ENCODE measurements at regions not wholly inside any gene's neighbourhood (a gene's known extent, or its start where the extent isn't known, plus 50 kb on each side); places are given as distances from the start of the nearest gene placed in this dataset.

GRCh38 chr4:18734405-18734804 lies 712.9 kb upstream of the LCORL start:
- no peak for DNase-seq
- H3K4me3 ChIP-seq, result no peak overlapping the region
- peaks cover 0 to 38% (median 26%) of the 10 kb centered on the region in 4 donors for H3K4me1 ChIP-seq
- intact Hi-C loops (cut with DNase I), result no loop called here
- no peak for TF ChIP-seq POLR2A (IDR thresholded peaks at IDR 0.05)
- no peak for TF ChIP-seq POLR2AphosphoS5 (IDR thresholded peaks at IDR 0.05)
- no peak for TF ChIP-seq EP300 (IDR thresholded peaks at IDR 0.05)
- no peak for TF ChIP-seq CTCF (IDR thresholded peaks at IDR 0.05)
- no peaks in the 10 kb centered on the region for H3K27me3 ChIP-seq
- 67 to 73% methylated on average over 2 of the region's 2 CpGs for whole genome bisulfite sequencing, 2 donors
- no peaks in the 10 kb centered on the region for H3K9me3 ChIP-seq
- no peaks in the 10 kb centered on the region for H3K36me3 ChIP-seq
- H3K27ac ChIP-seq, result no peak overlapping the region

- TF ChIP-seq CTCF (IDR thresholded peaks at IDR 0.05) (no peak), POLR2A (IDR thresholded peaks at IDR 0.05) (no peak), POLR2AphosphoS5 (IDR thresholded peaks at IDR 0.05) (no peak), EP300 (IDR thresholded peaks at IDR 0.05) (no peak)
- WGBS, 2 donors, result 25 to 53% methylated on average over 2 of the region's 2 CpGs
Measured at GRCh38 chr4:18733961-18734360, 712.4 kb upstream of the LCORL start.

GRCh38 chr4:18722748-18723191 lies 701.2 kb upstream of the LCORL start:
- intact Hi-C loops (cut with DNase I), result no loop called here
- Histone ChIP-seq H3K27me3 (no peaks in the 10 kb centered on the region), H3K4me3 (no peak overlapping the region), H3K9me3 (peaks cover 0 to 4% (median 0%) of the 10 kb centered on the region in 4 donors), H3K4me1 (peaks cover 0 to 20% (median 2%) of the 10 kb centered on the region in 4 donors), H3K27ac (peak overlapping the region in 3 of 4 donors; percentile 40 to 69 (median 65)), H3K36me3 (no peaks in the 10 kb centered on the region)
- TF ChIP-seq POLR2AphosphoS5 (IDR thresholded peaks at IDR 0.05) (peak; percentile 84 to 96 (median 93)), POLR2A (IDR thresholded peaks at IDR 0.05) (no peak), CTCF (IDR thresholded peaks at IDR 0.05) (no peak), EP300 (IDR thresholded peaks at IDR 0.05) (peak in 3 of 4 donors; percentile 79 to 84 (median 82))
- WGBS, 2 donors, result 9 to 22% methylated on average over 1 of the region's 1 CpG
- peak; percentile 84 for DNase-seq

More at GRCh38 chr4:18733961-18734360, 712.4 kb upstream of the LCORL start:
- intact Hi-C loops (cut with DNase I), result no loop called here
- no peaks in the 10 kb centered on the region for H3K9me3 ChIP-seq
- no peaks in the 10 kb centered on the region for H3K36me3 ChIP-seq
- H3K4me1 ChIP-seq, result peaks cover 0 to 42% (median 28%) of the 10 kb centered on the region in 4 donors
- H3K27me3 ChIP-seq, result no peaks in the 10 kb centered on the region
- H3K27ac ChIP-seq, result no peak overlapping the region
- no peak overlapping the region for H3K4me3 ChIP-seq
- no peak for DNase-seq

- Histone ChIP-seq H3K27me3 (no peaks in the 10 kb centered on the region), H3K27ac (no peak overlapping the region), H3K9me3 (no peaks in the 10 kb centered on the region), H3K36me3 (no peaks in the 10 kb centered on the region), H3K4me1 (no peaks in the 10 kb centered on the region), H3K4me3 (no peak overlapping the region)
- TF ChIP-seq POLR2A (IDR thresholded peaks at IDR 0.05) (no peak), CTCF (IDR thresholded peaks at IDR 0.05) (no peak), EP300 (IDR thresholded peaks at IDR 0.05) (no peak)
- intact Hi-C loops (cut with DNase I), result no loop called here
- no peak for DNase-seq
- WGBS, 2 donors, result 70 to 73% methylated on average over 10 of the region's 10 CpGs
Measured at GRCh38 chr4:18698119-18698883, 676.7 kb upstream of the LCORL start.

Data from sigmoid colon (tissue), 6 donors.